Left lung (tissue), 4 donors: ENCODE measurements at regions not wholly inside any gene's neighbourhood (a gene's known extent, or its start where the extent isn't known, plus 50 kb on each side); places are given as distances from the start of the nearest gene placed in this dataset.

Source experiments
- ATAC-seq: fragments of 200-7000 bp; cut with Tn5 transposase; one replicate; pipeline ENCODE4 v1.9.1; 2020; ENCODE audit warnings: moderate library complexity
- DNase-seq, 4 donors: peaks; one replicate each; pipeline ENCODE4 v3.0.0-alpha.2; 2013 to 2020
- H3K27ac ChIP-seq, 2 donors: fragments of 200-600 bp; sonication (generic) in 1 of 2; one replicate each; pipeline versions ENCODE4 v1.5.0 to v1.8.0; 2020 to 2021
- H3K27me3 ChIP-seq, 2 donors: fragments of 200-600 bp; sonication (generic) in 1 of 2; one replicate each; pipeline versions ENCODE4 v1.5.0 to v1.8.0; 2020 to 2021
- H3K36me3 ChIP-seq, 2 donors: fragments of 200-600 bp; sonication (generic) in 1 of 2; one replicate each; pipeline versions ENCODE4 v1.5.0 to v1.8.0; 2020 to 2021
- H3K4me1 ChIP-seq, 2 donors: fragments of 200-600 bp; one replicate each; pipeline ENCODE4 v1.8.0; 2021
- H3K4me3 ChIP-seq, 2 donors: fragments of 200-600 bp; sonication (generic) in 1 of 2; one replicate each; pipeline versions ENCODE4 v1.5.0 to v1.8.0; 2020 to 2021; ENCODE audit warnings: mild to moderate bottlenecking in 1 of 2
- H3K9me3 ChIP-seq, 2 donors: fragments of 200-600 bp; sonication (generic) in 1 of 2; one replicate each; pipeline versions ENCODE4 v1.5.0 to v1.8.0; 2020 to 2021
- intact Hi-C, 2 donors: fragments of 100-400 bp; cut with DNase I; formaldehyde crosslinking; loops; one replicate each; pipeline versions ENCODE4 v1.11.2 to v1.14.2; 2022
- TF ChIP-seq, protein P1 (sequence below), 2 donors: fragments of 200-600 bp; sonication (generic) in 1 of 2; IDR thresholded peaks; one replicate each; pipeline versions ENCODE4 v1.5.0 to v1.8.0; 2021; ENCODE audit warnings: antibody characterized with exemption in 2 of 2
- donor health status: DM: no; HTN: yes; CAD: no.
- donor health status: DM: no; HTN: no; CAD: no.

GRCh38 chr6:4714961-4715501 is 61.2 kb upstream of the CDYL start:
- H3K9me3 ChIP-seq: no peaks in the 10 kb centered on the region
- H3K36me3 ChIP-seq: no peaks in the 10 kb centered on the region
- no peak overlapping the region for H3K27ac ChIP-seq
- no peaks in the 10 kb centered on the region for H3K4me1 ChIP-seq
- H3K4me3 ChIP-seq: no peak overlapping the region
- ATAC-seq: no peak
- TF ChIP-seq, protein P1, sequence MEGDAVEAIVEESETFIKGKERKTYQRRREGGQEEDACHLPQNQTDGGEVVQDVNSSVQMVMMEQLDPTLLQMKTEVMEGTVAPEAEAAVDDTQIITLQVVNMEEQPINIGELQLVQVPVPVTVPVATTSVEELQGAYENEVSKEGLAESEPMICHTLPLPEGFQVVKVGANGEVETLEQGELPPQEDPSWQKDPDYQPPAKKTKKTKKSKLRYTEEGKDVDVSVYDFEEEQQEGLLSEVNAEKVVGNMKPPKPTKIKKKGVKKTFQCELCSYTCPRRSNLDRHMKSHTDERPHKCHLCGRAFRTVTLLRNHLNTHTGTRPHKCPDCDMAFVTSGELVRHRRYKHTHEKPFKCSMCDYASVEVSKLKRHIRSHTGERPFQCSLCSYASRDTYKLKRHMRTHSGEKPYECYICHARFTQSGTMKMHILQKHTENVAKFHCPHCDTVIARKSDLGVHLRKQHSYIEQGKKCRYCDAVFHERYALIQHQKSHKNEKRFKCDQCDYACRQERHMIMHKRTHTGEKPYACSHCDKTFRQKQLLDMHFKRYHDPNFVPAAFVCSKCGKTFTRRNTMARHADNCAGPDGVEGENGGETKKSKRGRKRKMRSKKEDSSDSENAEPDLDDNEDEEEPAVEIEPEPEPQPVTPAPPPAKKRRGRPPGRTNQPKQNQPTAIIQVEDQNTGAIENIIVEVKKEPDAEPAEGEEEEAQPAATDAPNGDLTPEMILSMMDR (IDR thresholded peaks at IDR 0.05): no peak
- intact Hi-C loops: no loop called here
- H3K27me3 ChIP-seq: no peaks in the 10 kb centered on the region
- DNase-seq: no peak

- Histone ChIP-seq H3K4me3 (no peak overlapping the region), H3K27ac (no peak overlapping the region), H3K27me3 (no peaks in the 10 kb centered on the region), H3K36me3 (no peaks in the 10 kb centered on the region), H3K9me3 (no peaks in the 10 kb centered on the region), H3K4me1 (no peaks in the 10 kb centered on the region)
- intact Hi-C loops: no loop called here
- DNase-seq (no peak), ATAC-seq (no peak)
- TF ChIP-seq, protein P1 (IDR thresholded peaks at IDR 0.05): no peak
Observed at GRCh38 chr6:4712291-4712690, 63.9 kb upstream of the CDYL start.

GRCh38 chr6:4707011-4707410 is 69.2 kb upstream of the CDYL start:
- H3K4me3 ChIP-seq: no peak overlapping the region
- TF ChIP-seq, protein P1 (IDR thresholded peaks at IDR 0.05): no peak
- H3K9me3 ChIP-seq: no peaks in the 10 kb centered on the region
- DNase-seq (no peak), ATAC-seq (no peak)
- H3K36me3 ChIP-seq: no peaks in the 10 kb centered on the region
- no peaks in the 10 kb centered on the region for H3K27me3 ChIP-seq
- no peaks in the 10 kb centered on the region for H3K4me1 ChIP-seq
- H3K27ac ChIP-seq: no peak overlapping the region
- intact Hi-C loops: no loop called here

GRCh38 chr6:4705809-4706208 is 70.4 kb upstream of the CDYL start:
- H3K27ac ChIP-seq: no peak overlapping the region
- H3K27me3 ChIP-seq: no peaks in the 10 kb centered on the region
- TF ChIP-seq, protein P1 (IDR thresholded peaks at IDR 0.05): no peak
- H3K4me1 ChIP-seq: no peaks in the 10 kb centered on the region
- DNase-seq (no peak), ATAC-seq (no peak)
- intact Hi-C loops: no loop called here
- H3K9me3 ChIP-seq: no peaks in the 10 kb centered on the region
- no peaks in the 10 kb centered on the region for H3K36me3 ChIP-seq
- H3K4me3 ChIP-seq: no peak overlapping the region

GRCh38 chr6:4703382-4703781 is 72.8 kb upstream of the CDYL start:
- intact Hi-C loops: no loop called here
- no peaks in the 10 kb centered on the region for H3K27me3 ChIP-seq
- no peaks in the 10 kb centered on the region for H3K4me1 ChIP-seq
- TF ChIP-seq, protein P1 (IDR thresholded peaks at IDR 0.05): no peak
- no peak overlapping the region for H3K27ac ChIP-seq
- ATAC-seq: no peak
- DNase-seq: no peak
- H3K9me3 ChIP-seq: no peaks in the 10 kb centered on the region
- H3K4me3 ChIP-seq: no peak overlapping the region
- no peaks in the 10 kb centered on the region for H3K36me3 ChIP-seq
